Astrocyte (in vitro differentiated cells and primary cell): ENCODE measurements at regions not wholly inside any gene's neighbourhood (a gene's known extent, or its start where the extent isn't known, plus 50 kb on each side); places are given as distances from the start of the nearest gene placed in this dataset.

ENCODE experiments used
- CTCF ChIP-seq: IDR thresholded peaks from 2 replicates; pipeline ENCODE4 v1.5.1; 2011; ENCODE audit warnings: low read depth, mild to moderate bottlenecking, inconsistent platforms, low read length, moderate library complexity; ENCODE audit not compliant: insufficient read depth
- EZH2 ChIP-seq: IDR thresholded peaks from 2 replicates; pipeline ENCODE4 v1.6.1; 2012; ENCODE audit warnings: mild to moderate bottlenecking, low read length, inconsistent platforms; ENCODE audit not compliant: insufficient read depth

- TF ChIP-seq CTCF, result no peak
- TF ChIP-seq EZH2, result no peak
These were observed 145.4 kb upstream of the BMP4 start for GRCh38 chr14:54102051-54102456.
